Breast epithelium (tissue), 4 donors: ENCODE measurements at regions not wholly inside any gene's neighbourhood (a gene's known extent, or its start where the extent isn't known, plus 50 kb on each side); places are given as distances from the start of the nearest gene placed in this dataset.

Experiments used
- DNase-seq, 2 donors: peaks; one replicate each; pipeline ENCODE4 v3.0.0-alpha.2; 2019; ENCODE audit warnings: low spot score in 2 of 2
- H3K27ac ChIP-seq, 2 donors: fragments of 200-600 bp; sonication (generic) in 1 of 2; one replicate each; pipeline ENCODE4 v1.5.1; 2016 to 2019; ENCODE audit warnings: mild to moderate bottlenecking in 1 of 2
- H3K27me3 ChIP-seq, 2 donors: fragments of 200-600 bp; sonication (generic) in 1 of 2; one replicate each; pipeline versions ENCODE4 v1.5.1 to v1.6.0; 2017 to 2019; ENCODE audit warnings: control low read depth in 1 of 2, mild to moderate bottlenecking in 1 of 2
- H3K36me3 ChIP-seq: fragments of 200-600 bp; one replicate; pipeline ENCODE4 v1.5.1; 2019
- H3K4me1 ChIP-seq, 2 donors: fragments of 200-600 bp; sonication (generic); one replicate each; pipeline ENCODE4 v1.5.1; 2016 to 2019; ENCODE audit warnings: control low read depth in 1 of 2
- H3K4me3 ChIP-seq, 3 donors: fragments of 200-600 bp; sonication (generic); 1 replicate in 2 of 3; 2 replicates in 1 of 3; pipeline ENCODE4 v1.5.1; 2016 to 2019; ENCODE audit warnings: mild to moderate bottlenecking in 3 of 3, moderate library complexity in 2 of 3
- H3K9me3 ChIP-seq, 2 donors: fragments of 200-600 bp; sonication (generic) in 1 of 2; one replicate each; pipeline ENCODE4 v1.5.1; 2016 to 2019; ENCODE audit warnings: control low read depth in 1 of 2
- POLR2A ChIP-seq: fragments of 450-650 bp; IDR thresholded peaks from one replicate; pipeline ENCODE4 v1.6.1; 2016; ENCODE audit warnings: antibody characterized with exemption, mild to moderate bottlenecking, moderate library complexity
- POLR2AphosphoS5 ChIP-seq, 3 donors: sonication (generic); formaldehyde crosslinking; IDR thresholded peaks; one replicate each; pipeline ENCODE4 v1.6.1; 2017; ENCODE audit warnings: antibody characterized with exemption in 3 of 3
- intact Hi-C: fragments of 100-400 bp; cut with DNase I; formaldehyde crosslinking; loops from one replicate; pipeline ENCODE4 v1.15.1; 2023; ENCODE audit warnings: low total_unique reads
- TF ChIP-seq, protein P1 (sequence below), 3 donors: fragments of 450-650 bp; IDR thresholded peaks; one replicate each; pipeline ENCODE4 v1.5.1; 2016 to 2017; ENCODE audit warnings: antibody characterized with exemption in 3 of 3, mild to moderate bottlenecking in 3 of 3, moderate library complexity in 3 of 3

DNA sequence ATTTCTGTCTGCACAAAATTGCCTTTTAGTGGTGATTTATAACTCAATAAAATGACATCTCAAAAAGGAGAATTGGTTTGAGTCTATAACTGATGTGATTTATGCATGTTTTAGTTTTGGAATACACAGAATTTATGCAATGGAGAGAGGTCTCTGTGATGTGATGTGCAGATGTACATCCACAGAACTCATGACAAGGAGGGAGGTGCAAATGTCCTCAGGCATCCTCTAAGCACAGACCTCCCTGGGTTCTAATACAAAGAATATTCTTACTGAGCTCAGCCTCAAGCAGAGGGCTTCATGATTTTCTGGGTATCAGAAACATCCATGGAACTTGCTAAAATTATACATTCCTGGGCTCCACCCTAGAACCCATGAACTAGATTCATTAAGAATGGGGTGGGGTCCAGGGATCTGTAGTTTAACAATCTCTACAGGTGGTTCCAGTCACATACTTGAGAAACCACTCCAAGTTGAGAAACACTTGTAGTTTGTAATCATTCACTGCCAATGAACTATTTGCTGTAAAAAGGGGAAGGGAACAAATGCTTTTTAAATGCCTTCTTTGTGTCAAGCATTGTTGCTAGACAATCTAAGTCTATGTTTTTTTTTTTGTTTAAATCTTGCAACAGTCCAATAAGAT, 60.2 kb upstream of the NEDD9 start:
- Histone ChIP-seq H3K27ac (no peak overlapping the region), H3K4me1 (no peaks in the 10 kb centered on the region), H3K9me3 (no peaks in the 10 kb centered on the region), H3K36me3 (no peaks in the 10 kb centered on the region), H3K27me3 (no peaks in the 10 kb centered on the region), H3K4me3 (no peak overlapping the region)
- no peak for DNase-seq
- TF ChIP-seq, protein P1, sequence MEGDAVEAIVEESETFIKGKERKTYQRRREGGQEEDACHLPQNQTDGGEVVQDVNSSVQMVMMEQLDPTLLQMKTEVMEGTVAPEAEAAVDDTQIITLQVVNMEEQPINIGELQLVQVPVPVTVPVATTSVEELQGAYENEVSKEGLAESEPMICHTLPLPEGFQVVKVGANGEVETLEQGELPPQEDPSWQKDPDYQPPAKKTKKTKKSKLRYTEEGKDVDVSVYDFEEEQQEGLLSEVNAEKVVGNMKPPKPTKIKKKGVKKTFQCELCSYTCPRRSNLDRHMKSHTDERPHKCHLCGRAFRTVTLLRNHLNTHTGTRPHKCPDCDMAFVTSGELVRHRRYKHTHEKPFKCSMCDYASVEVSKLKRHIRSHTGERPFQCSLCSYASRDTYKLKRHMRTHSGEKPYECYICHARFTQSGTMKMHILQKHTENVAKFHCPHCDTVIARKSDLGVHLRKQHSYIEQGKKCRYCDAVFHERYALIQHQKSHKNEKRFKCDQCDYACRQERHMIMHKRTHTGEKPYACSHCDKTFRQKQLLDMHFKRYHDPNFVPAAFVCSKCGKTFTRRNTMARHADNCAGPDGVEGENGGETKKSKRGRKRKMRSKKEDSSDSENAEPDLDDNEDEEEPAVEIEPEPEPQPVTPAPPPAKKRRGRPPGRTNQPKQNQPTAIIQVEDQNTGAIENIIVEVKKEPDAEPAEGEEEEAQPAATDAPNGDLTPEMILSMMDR (IDR thresholded peaks at IDR 0.05): no peak
- TF ChIP-seq POLR2A (no peak), POLR2AphosphoS5 (IDR thresholded peaks at IDR 0.05) (no peak)
- intact Hi-C loops: no loop called here

DNA sequence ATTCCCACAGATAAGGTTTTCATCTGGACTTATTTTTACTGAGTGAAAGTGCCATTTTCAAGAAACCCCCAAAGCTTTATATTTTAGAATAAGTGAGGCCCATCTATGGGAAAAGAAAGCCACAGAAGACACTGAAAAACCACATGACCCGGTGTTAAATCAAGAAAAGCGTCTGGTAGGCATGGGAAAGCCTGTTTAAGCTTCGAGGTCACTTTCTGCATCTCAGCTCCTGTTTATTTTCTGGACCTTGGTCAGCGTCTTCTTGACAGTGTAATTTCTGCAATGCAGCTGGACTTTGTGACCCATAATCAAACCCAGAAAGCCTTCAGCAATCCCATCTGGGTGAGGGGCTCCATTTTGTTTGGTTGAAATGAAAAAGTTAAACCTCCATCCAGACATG, 59.6 kb upstream of the NEDD9 start:
- Histone ChIP-seq H3K36me3 (no peaks in the 10 kb centered on the region), H3K27me3 (no peaks in the 10 kb centered on the region), H3K27ac (no peak overlapping the region)

DNA sequence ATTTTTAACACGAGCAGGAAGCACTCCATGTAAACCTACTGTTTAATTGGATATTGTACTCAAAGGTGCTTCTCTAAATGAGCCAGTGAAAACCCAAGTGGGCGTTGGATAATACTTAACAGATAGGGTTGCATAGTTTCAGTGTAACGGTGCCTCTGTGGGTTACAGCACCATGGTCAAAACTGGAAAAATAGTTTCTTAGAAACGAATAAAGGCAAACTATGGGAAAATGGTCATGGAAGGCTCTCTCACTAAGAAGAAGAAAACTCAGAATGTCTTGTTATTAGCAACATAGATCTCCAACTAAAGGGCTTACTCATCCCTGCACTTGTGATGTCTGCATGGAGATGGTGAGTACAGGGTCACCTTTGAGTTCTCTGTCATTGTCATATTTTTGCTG, 59.1 kb upstream of the NEDD9 start:
- Histone ChIP-seq H3K36me3 (no peaks in the 10 kb centered on the region), H3K4me3 (no peak overlapping the region), H3K9me3 (no peaks in the 10 kb centered on the region), H3K27me3 (no peaks in the 10 kb centered on the region), H3K4me1 (no peaks in the 10 kb centered on the region), H3K27ac (no peak overlapping the region)
- intact Hi-C loops: no loop called here
- no peak for DNase-seq
- TF ChIP-seq POLR2AphosphoS5 (IDR thresholded peaks at IDR 0.05) (no peak), POLR2A (no peak)
- TF ChIP-seq, protein P1 (IDR thresholded peaks at IDR 0.05): no peak

More for the DNA sequence above, 59.6 kb upstream of the NEDD9 start:
- Histone ChIP-seq H3K4me1 (no peaks in the 10 kb centered on the region), H3K9me3 (no peaks in the 10 kb centered on the region), H3K4me3 (no peak overlapping the region)
- TF ChIP-seq, protein P1 (IDR thresholded peaks at IDR 0.05): no peak
- TF ChIP-seq POLR2A (no peak), POLR2AphosphoS5 (IDR thresholded peaks at IDR 0.05) (no peak)
- intact Hi-C loops: no loop called here
- no peak for DNase-seq

DNA sequence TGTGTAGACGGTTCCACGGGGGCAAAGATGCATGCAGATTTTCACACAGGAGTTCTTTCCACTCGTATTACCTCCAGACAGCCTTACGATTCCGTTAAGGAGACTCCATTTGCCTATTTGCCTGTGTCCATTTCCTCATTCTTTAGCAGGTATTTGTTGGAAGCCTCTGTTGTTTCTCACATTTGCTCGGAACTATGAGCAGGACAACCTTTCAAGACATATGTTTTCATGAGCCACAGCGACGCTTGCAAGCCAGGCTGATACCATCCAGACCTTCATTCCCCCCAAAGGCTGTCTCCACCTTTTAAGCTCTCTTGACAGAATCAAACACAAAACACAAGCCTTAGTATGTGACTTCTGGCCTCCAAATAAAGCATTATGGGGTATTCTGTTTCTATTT, 57.6 kb upstream of the NEDD9 start:
- Histone ChIP-seq H3K27ac (no peak overlapping the region), H3K36me3 (no peaks in the 10 kb centered on the region), H3K9me3 (no peaks in the 10 kb centered on the region), H3K4me3 (no peak overlapping the region), H3K27me3 (no peaks in the 10 kb centered on the region), H3K4me1 (no peaks in the 10 kb centered on the region)
- no peak for TF ChIP-seq POLR2A
- no peak for TF ChIP-seq POLR2AphosphoS5 (IDR thresholded peaks at IDR 0.05)
- TF ChIP-seq, protein P1 (IDR thresholded peaks at IDR 0.05): no peak
- intact Hi-C loops: no loop called here
- no peak for DNase-seq

DNA sequence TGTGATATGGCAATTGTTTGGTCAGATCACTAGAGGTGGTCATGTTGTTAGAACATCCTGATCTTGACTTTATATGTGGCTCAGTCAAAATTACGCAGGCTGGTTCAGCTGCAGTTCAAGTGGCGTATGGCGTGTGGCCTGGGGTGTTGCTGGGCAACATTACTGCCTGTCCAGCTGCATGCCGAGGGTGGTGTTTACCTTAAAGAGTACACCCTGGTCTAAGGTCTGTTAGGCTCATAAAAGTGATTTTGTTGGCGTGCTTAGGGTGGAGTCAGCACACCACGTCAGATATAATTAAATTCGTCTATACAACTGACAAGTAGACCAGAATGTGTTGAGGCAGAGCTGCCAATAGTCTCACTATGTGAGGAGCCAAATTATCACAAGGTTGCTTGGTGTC, 55.6 kb upstream of the NEDD9 start:
- no peaks in the 10 kb centered on the region for H3K4me1 ChIP-seq
- TF ChIP-seq POLR2A (no peak), POLR2AphosphoS5 (IDR thresholded peaks at IDR 0.05) (no peak)
- TF ChIP-seq, protein P1 (IDR thresholded peaks at IDR 0.05): no peak
- DNase-seq: peak; percentile 63 to 65
- no peaks in the 10 kb centered on the region for H3K9me3 ChIP-seq
- intact Hi-C loops: loop anchor here (2.0 kb wide), 1 partner anchor 45 kb away; no protein-coding TSS in a partner anchor
- no peak overlapping the region for H3K4me3 ChIP-seq
- H3K27me3 ChIP-seq: no peaks in the 10 kb centered on the region
- H3K36me3 ChIP-seq: no peaks in the 10 kb centered on the region
- peak overlapping the region in 1 of 2 donors; percentile 30 for H3K27ac ChIP-seq
